Mesendoderm (in vitro differentiated cells): ENCODE measurements at regions not wholly inside any gene's neighbourhood (a gene's known extent, or its start where the extent isn't known, plus 50 kb on each side); places are given as distances from the start of the nearest gene placed in this dataset.
A peak's percentile ranks its signal among the peaks of the same experiment; 100 is the strongest.
"Not testable (repeated sequence)": the region's sequence is repeated elsewhere in the genome, so short reads cannot be mapped to it uniquely, and the experiment has no call there.

Experiments
- DNase-seq: peaks from one replicate; pipeline ENCODE4 v3.0.0; 2013
- H2AK5ac ChIP-seq: 2 replicates; pipeline ENCODE4 v1.6.1; 2013; ENCODE audit warnings: low read length, inconsistent platforms
- H2BK120ac ChIP-seq: 2 replicates; pipeline ENCODE4 v1.6.1; 2013; ENCODE audit warnings: low read depth, mild to moderate bottlenecking, low read length, moderate library complexity, mixed read lengths
- H2BK15ac ChIP-seq: replicated peaks from 2 replicates; pipeline ENCODE4 v1.6.1; 2013; ENCODE audit warnings: low read depth, mild to moderate bottlenecking, moderate library complexity
- H2BK5ac ChIP-seq: 2 replicates; pipeline ENCODE4 v1.6.1; 2013; ENCODE audit warnings: low read length, inconsistent platforms
- H3K18ac ChIP-seq: 2 replicates; pipeline ENCODE4 v1.6.1; 2013; ENCODE audit warnings: mild to moderate bottlenecking, low read length, mixed read lengths
- H3K23ac ChIP-seq: one replicate; pipeline ENCODE4 v1.6.1; 2013; ENCODE audit warnings: low read length
- H3K27ac ChIP-seq: 2 replicates; pipeline ENCODE4 v1.5.1; 2013; ENCODE audit warnings: low read depth, mild to moderate bottlenecking, inconsistent platforms, low read length, moderate library complexity
- H3K27me3 ChIP-seq: 2 replicates; pipeline ENCODE4 v1.6.1; 2013; ENCODE audit warnings: low read length, control low read depth, mild to moderate bottlenecking, inconsistent platforms; ENCODE audit not compliant: insufficient read depth, poor library complexity
- H3K36me3 ChIP-seq: 2 replicates; pipeline ENCODE4 v1.6.1; 2013; ENCODE audit warnings: low read length, inconsistent platforms; ENCODE audit not compliant: control insufficient read depth, insufficient read depth
- H3K4ac ChIP-seq: one replicate; pipeline ENCODE4 v1.6.1; 2013; ENCODE audit warnings: low read depth, mild to moderate bottlenecking, low read length, moderate library complexity
- H3K4me1 ChIP-seq: 2 replicates; pipeline ENCODE4 v1.6.1; 2013; ENCODE audit warnings: low read depth, low read length, inconsistent platforms; ENCODE audit not compliant: control insufficient read depth
- H3K4me2 ChIP-seq: 2 replicates; pipeline ENCODE4 v1.6.1; 2013; ENCODE audit warnings: low read length
- H3K4me3 ChIP-seq: 2 replicates; pipeline ENCODE4 v1.5.1; 2013; ENCODE audit warnings: mild to moderate bottlenecking, low read length
- H3K56ac ChIP-seq: one replicate; pipeline ENCODE4 v1.6.1; 2013; ENCODE audit warnings: low read length
- H3K79me1 ChIP-seq: 2 replicates; pipeline ENCODE4 v1.6.1; 2013; ENCODE audit warnings: low read length, inconsistent platforms
- H3K79me2 ChIP-seq: 2 replicates; pipeline ENCODE4 v1.6.1; 2013; ENCODE audit warnings: mild to moderate bottlenecking, low read length; ENCODE audit not compliant: control insufficient read depth, insufficient read depth
- H3K9ac ChIP-seq: 2 replicates; pipeline ENCODE4 v1.6.1; 2013; ENCODE audit warnings: low read length, inconsistent platforms
- H4K5ac ChIP-seq: one replicate; pipeline ENCODE4 v1.6.1; 2013; ENCODE audit warnings: low read length
- H4K8ac ChIP-seq: one replicate; pipeline ENCODE4 v1.6.1; 2013; ENCODE audit warnings: low read depth, mild to moderate bottlenecking, control low read depth, low read length, moderate library complexity
- WGBS: extraction: QIAGEN DNeasy Blood & Tissue Kit; methylation state at CpG from one replicate; pipeline ENCODE4 v1.1.7; 2013; ENCODE audit warnings: low lambda C conversion rate, missing lambda C conversion rate; ENCODE audit not compliant: insufficient coverage; ENCODE audit errors: extremely low coverage; 5-methylcytosine and 5-hydroxymethylcytosine counted together

DNA sequence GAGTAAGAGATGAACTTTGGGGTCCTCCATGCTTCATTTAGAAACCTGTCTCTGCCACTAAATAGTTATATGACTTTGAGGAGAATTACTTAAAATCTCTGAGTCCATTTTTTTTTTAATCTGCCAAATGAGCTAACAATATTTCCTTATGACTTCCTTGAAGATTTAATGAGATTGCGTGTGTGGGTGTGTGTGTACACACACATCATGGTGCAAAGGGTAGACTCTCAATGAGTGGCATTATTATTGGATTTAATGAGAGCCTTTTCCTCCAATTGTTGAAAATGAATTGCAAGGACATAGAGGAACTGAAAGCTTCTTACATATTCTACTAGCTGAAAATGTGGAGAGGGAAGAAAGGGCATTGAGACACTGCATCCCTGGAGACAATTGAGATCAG, 573.5 kb upstream of the LUZP2 start:
- no CpG with 5 or more reads among the region's 1 CpG for WGBS
- Histone ChIP-seq H3K23ac (no peak overlapping the region), H3K36me3 (no peaks in the 10 kb centered on the region)

DNA sequence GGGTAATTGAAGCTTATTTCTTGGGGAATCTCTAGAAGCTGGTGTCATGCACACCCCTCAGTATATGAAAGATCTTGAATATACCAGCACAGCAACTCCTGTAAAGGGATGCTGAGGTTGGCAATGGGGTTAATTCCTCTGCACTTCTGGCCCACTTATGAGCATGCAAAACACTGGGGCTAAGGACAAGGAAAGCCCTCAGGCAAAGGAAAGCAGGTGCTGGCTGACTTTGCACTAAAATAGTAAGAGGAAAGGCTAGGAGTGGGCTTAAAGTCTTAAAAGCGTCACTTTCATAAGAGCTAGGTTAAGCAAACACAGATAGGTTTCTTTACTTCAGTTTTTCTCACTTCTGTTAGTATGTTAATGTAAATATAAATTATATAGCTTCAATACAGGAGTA, 572.6 kb upstream of the LUZP2 start:
- Histone ChIP-seq H3K27me3 (no peaks in the 10 kb centered on the region), H2BK120ac (no peak overlapping the region), H3K79me2 (no peaks in the 10 kb centered on the region), H4K8ac (no peak overlapping the region), H3K4me3 (no peak overlapping the region), H3K23ac (no peak overlapping the region), H3K4me1 (no peaks in the 10 kb centered on the region), H3K4me2 (no peak overlapping the region), H2BK15ac (no peak overlapping the region), H4K5ac (no peak overlapping the region), H2BK5ac (no peak overlapping the region), H3K18ac (no peak overlapping the region), H3K79me1 (no peaks in the 10 kb centered on the region), H3K56ac (no peak overlapping the region), H3K36me3 (no peaks in the 10 kb centered on the region), H2AK5ac (no peak overlapping the region), H3K27ac (no peak overlapping the region), H3K4ac (no peak overlapping the region), H3K9ac (no peak overlapping the region)
- DNase-seq = peak; percentile 33
- no CpG with 5 or more reads among the region's 1 CpG for WGBS

More for the DNA sequence above, 573.5 kb upstream of the LUZP2 start:
- Histone ChIP-seq H3K9ac (no peak overlapping the region), H3K27ac (no peak overlapping the region), H3K79me1 (no peaks in the 10 kb centered on the region), H2BK5ac (no peak overlapping the region), H3K56ac (no peak overlapping the region), H4K8ac (no peak overlapping the region), H3K79me2 (no peaks in the 10 kb centered on the region), H3K18ac (no peak overlapping the region), H3K4ac (no peak overlapping the region), H2BK120ac (no peak overlapping the region), H4K5ac (no peak overlapping the region), H3K27me3 (no peaks in the 10 kb centered on the region), H3K4me1 (no peaks in the 10 kb centered on the region), H2AK5ac (no peak overlapping the region), H3K4me3 (no peak overlapping the region), H3K4me2 (no peak overlapping the region), H2BK15ac (no peak overlapping the region)
- no peak for DNase-seq

GRCh38 chr11:23931443-23931842, 565.4 kb upstream of the LUZP2 start:
- H3K4me1 ChIP-seq = no peaks in the 10 kb centered on the region
- WGBS = 100% methylated on average over 1 of the region's 2 CpGs
- H3K36me3 ChIP-seq = no peaks in the 10 kb centered on the region
- H3K27me3 ChIP-seq = no peaks in the 10 kb centered on the region
- H3K56ac ChIP-seq = no peak overlapping the region
- no peak overlapping the region for H2BK15ac ChIP-seq
- H2AK5ac ChIP-seq = no peak overlapping the region
- H3K79me2 ChIP-seq = no peaks in the 10 kb centered on the region
- no peak overlapping the region for H3K18ac ChIP-seq
- DNase-seq = no peak
- no peak overlapping the region for H4K5ac ChIP-seq
- no peaks in the 10 kb centered on the region for H3K79me1 ChIP-seq
- no peak overlapping the region for H3K4ac ChIP-seq
- no peak overlapping the region for H3K9ac ChIP-seq
- no peak overlapping the region for H3K27ac ChIP-seq
- peak overlapping the region; percentile 76 for H4K8ac ChIP-seq
- H3K4me2 ChIP-seq = no peak overlapping the region
- no peak overlapping the region for H3K23ac ChIP-seq
- H3K4me3 ChIP-seq = no peak overlapping the region
- H2BK5ac ChIP-seq = peak overlapping the region; percentile 51
- no peak overlapping the region for H2BK120ac ChIP-seq

DNA sequence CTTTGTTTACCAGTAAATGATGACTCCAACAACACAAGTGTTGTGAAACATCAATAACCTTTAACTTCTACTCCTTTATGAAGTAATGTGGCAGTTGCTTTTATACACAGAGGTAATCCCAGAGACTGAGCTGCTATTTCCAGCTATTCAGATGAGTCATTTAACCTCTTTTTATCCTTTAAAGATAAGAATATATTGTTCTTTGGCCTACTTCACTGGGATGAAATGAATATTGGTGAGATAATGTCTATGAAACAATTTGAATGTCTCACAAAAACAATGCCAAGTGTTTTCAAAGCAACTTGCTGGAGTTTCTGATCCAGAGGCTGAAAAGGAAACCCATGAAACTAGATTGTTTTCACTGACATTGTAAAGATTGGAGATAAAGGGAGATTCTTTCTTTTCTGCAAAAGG, 564.4 kb upstream of the LUZP2 start:
- no peak overlapping the region for H4K8ac ChIP-seq
- H3K4ac ChIP-seq = no peak overlapping the region
- DNase-seq = peak; percentile 53
- H3K36me3 ChIP-seq = no peaks in the 10 kb centered on the region
- H2BK5ac ChIP-seq = no peak overlapping the region
- H3K4me1 ChIP-seq = no peaks in the 10 kb centered on the region
- no peak overlapping the region for H2BK120ac ChIP-seq
- no peaks in the 10 kb centered on the region for H3K27me3 ChIP-seq
- H3K23ac ChIP-seq = no peak overlapping the region
- H3K4me2 ChIP-seq = no peak overlapping the region
- H4K5ac ChIP-seq = no peak overlapping the region
- no peak overlapping the region for H3K9ac ChIP-seq
- H3K79me2 ChIP-seq = no peaks in the 10 kb centered on the region
- H3K18ac ChIP-seq = no peak overlapping the region
- no peak overlapping the region for H2BK15ac ChIP-seq
- no peaks in the 10 kb centered on the region for H3K79me1 ChIP-seq
- no peak overlapping the region for H3K56ac ChIP-seq
- no peak overlapping the region for H3K4me3 ChIP-seq
- H2AK5ac ChIP-seq = no peak overlapping the region
- no peak overlapping the region for H3K27ac ChIP-seq

DNA sequence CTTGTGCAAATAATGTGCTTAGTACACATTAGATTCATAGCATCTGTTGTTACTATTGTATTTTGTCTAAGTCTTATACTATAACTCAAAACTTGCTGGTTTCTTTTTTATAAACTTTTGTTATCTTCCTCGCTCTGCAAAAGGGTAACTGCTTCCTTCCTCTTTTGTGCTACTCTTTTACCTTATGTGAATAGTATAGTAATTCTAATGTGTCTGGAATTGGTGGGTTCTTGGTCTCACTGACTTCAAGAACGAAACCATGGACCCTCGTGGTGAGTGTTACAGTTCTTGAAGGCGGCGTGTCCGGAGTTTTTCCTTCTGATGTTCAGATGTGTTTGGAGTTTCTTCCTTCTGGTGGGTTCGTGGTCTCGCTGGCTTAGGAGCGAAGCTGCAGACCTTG, 563.1 kb upstream of the LUZP2 start:
- Histone ChIP-seq H3K4ac (no peak overlapping the region), H3K4me1 (no peaks in the 10 kb centered on the region), H2AK5ac (no peak overlapping the region), H3K4me2 (no peak overlapping the region), H3K56ac (no peak overlapping the region), H3K23ac (no peak overlapping the region), H3K27ac (no peak overlapping the region), H3K79me1 (no peaks in the 10 kb centered on the region), H3K4me3 (no peak overlapping the region), H2BK5ac (no peak overlapping the region), H2BK15ac (no peak overlapping the region), H4K5ac (no peak overlapping the region), H3K36me3 (no peaks in the 10 kb centered on the region), H3K18ac (no peak overlapping the region), H3K79me2 (no peaks in the 10 kb centered on the region), H3K27me3 (no peaks in the 10 kb centered on the region), H4K8ac (no peak overlapping the region), H3K9ac (no peak overlapping the region), H2BK120ac (no peak overlapping the region)
- no CpG with 5 or more reads among the region's 9 CpGs for WGBS
- no peak for DNase-seq

DNA sequence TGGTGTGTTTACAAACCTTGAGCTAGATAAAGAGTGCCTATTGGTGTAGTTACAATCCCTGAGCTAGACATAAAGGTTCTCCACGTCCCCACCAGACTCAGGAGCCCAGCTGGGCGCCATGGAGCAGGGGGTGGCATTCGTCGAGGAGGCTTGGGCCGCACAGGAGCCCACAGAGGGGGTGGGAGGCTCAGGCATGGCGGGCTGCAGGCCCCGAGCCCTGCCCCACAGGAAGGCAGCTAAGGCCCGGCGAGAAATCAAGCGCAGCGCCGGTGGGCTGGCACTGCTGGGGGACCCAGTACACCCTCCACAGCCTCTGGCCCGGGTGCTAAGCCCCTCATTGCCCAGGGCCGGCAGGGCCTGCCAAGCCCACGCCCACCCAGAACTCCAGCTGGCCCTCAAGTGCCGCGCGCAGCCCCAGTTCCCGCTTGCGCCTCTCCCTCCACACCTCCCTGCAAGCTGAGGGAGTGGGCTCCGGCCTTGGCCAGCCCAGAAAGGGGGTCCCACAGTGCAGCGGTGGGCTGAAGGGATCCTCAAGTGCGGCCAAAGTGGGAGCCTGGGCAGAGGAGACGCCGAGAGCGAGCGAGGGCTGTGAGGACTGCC, 562.1 kb upstream of the LUZP2 start:
- H3K27ac ChIP-seq, H2BK5ac ChIP-seq, H3K36me3 ChIP-seq, H3K9ac ChIP-seq, H3K79me2 ChIP-seq, H3K4ac ChIP-seq, H3K4me3 ChIP-seq, H2AK5ac ChIP-seq, H3K18ac ChIP-seq, H3K56ac ChIP-seq, H2BK120ac ChIP-seq, H3K4me1 ChIP-seq, H3K79me1 ChIP-seq, H4K8ac ChIP-seq, H4K5ac ChIP-seq, H3K27me3 ChIP-seq, H3K23ac ChIP-seq, H2BK15ac ChIP-seq, H3K4me2 ChIP-seq, DNase-seq: not testable (repeated sequence)
- no CpG with 5 or more reads among the region's 27 CpGs for WGBS
